Body of pancreas (tissue), 4 donors: ENCODE measurements at regions not wholly inside any gene's neighbourhood (a gene's known extent, or its start where the extent isn't known, plus 50 kb on each side); places are given as distances from the start of the nearest gene placed in this dataset.
"Not testable (repeated sequence)": the region's sequence is repeated elsewhere in the genome, so short reads cannot be mapped to it uniquely, and the experiment has no call there.

ENCODE experiments used
- POLR2A ChIP-seq, 3 donors: fragments of 450-650 bp; IDR thresholded peaks; one replicate each; pipeline ENCODE4 v1.6.1; 2016; ENCODE audit warnings: antibody characterized with exemption in 3 of 3, mild to moderate bottlenecking in 2 of 3
- TF ChIP-seq, protein P1 (sequence below), 7 experiments: fragments of 450-650 bp in 4 of 7; fragments of 200-600 bp in 3 of 7; sonication (generic) in 3 of 7; IDR thresholded peaks; one replicate each; pipeline ENCODE4 v1.5.1; 2016 to 2019; ENCODE audit warnings: antibody characterized with exemption in 7 of 7

DNA sequence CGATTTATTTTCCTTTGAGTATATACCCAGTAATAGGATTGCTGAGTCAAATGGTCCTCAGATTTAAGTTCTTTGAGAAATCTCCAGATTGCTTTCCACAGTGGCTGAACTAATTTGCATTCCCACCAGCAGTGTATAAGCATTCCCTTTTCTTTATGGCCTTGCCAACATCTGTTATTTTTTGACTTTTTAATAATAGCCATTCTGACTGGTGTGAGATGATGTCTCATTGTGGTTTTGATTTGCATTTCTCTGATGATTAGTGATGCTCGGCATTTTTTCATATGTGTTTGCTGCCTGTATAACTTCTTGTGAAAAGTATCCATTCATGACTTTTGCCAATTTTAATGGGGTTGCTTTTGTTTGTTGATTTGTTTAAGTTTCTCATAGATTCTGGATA lies 209.5 kb upstream of the NPSR1 start:
- TF ChIP-seq, protein P1, sequence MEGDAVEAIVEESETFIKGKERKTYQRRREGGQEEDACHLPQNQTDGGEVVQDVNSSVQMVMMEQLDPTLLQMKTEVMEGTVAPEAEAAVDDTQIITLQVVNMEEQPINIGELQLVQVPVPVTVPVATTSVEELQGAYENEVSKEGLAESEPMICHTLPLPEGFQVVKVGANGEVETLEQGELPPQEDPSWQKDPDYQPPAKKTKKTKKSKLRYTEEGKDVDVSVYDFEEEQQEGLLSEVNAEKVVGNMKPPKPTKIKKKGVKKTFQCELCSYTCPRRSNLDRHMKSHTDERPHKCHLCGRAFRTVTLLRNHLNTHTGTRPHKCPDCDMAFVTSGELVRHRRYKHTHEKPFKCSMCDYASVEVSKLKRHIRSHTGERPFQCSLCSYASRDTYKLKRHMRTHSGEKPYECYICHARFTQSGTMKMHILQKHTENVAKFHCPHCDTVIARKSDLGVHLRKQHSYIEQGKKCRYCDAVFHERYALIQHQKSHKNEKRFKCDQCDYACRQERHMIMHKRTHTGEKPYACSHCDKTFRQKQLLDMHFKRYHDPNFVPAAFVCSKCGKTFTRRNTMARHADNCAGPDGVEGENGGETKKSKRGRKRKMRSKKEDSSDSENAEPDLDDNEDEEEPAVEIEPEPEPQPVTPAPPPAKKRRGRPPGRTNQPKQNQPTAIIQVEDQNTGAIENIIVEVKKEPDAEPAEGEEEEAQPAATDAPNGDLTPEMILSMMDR (IDR thresholded peaks at IDR 0.05) = not testable (repeated sequence)
- not testable (repeated sequence) for TF ChIP-seq POLR2A (IDR thresholded peaks at IDR 0.05)
